ENCODE measurements at regions not wholly inside any gene's neighbourhood (a gene's known extent, or its start where the extent isn't known, plus 50 kb on each side); places are given as distances from the start of the nearest gene placed in this dataset.

GRCh38 chr2:76569819-76570218, 859.1 kb upstream of the GCFC2 start:
- no peak overlapping the region for H3K4me3 ChIP-seq
- no peaks in the 10 kb centered on the region for H3K36me3 ChIP-seq (ENCODE audit: insufficient read depth in 1 of 2, low read depth in 1 of 2)
- no peak overlapping the region for H3K27ac ChIP-seq
- H3K27me3 ChIP-seq (ENCODE audit: insufficient read depth in 3 of 3, low read length in 2 of 3) = no peaks in the 10 kb centered on the region
- 32 to 46% (median 41%) methylated on average over 6 of the region's 6 CpGs for WGBS, 3 donors
- H3K9me3 ChIP-seq = no peaks in the 10 kb centered on the region
- ATAC-seq (no peak), DNase-seq (no peak)
- TF ChIP-seq CTCF (IDR thresholded peaks at IDR 0.05) = no peak
- H3K4me1 ChIP-seq = no peaks in the 10 kb centered on the region
- intact Hi-C loops (cut with DNase I) = no loop called here

DNA sequence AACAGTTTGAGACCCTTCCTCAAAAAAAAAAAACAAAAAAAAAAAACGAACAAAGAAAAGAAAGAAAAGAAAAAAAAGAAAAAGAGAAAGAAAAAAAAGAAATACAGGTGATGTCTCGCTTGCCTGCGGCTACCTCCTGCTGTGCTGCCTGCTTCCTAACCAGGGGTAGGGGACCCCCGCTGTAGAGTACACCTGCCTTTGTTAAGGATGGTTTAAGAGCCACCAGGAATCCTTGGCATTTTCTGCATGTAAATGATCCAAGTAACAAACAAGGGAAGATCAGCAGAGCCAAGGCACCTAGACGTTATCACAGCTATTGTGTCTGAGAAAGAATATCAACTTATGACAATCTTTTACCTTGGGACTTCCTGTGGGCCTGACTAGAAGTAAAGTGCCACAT, 856.8 kb upstream of the GCFC2 start:
- H3K27ac ChIP-seq = no peak overlapping the region

GRCh38 chr2:76564734-76565133, 854.0 kb upstream of the GCFC2 start:
- Histone ChIP-seq H3K4me1 (no peaks in the 10 kb centered on the region), H3K27me3 (ENCODE audit: insufficient read depth in 3 of 3, low read length in 2 of 3) (no peaks in the 10 kb centered on the region), H3K36me3 (ENCODE audit: insufficient read depth in 1 of 2, low read depth in 1 of 2) (no peaks in the 10 kb centered on the region), H3K9me3 (no peaks in the 10 kb centered on the region), H3K4me3 (no peak overlapping the region), H3K27ac (no peak overlapping the region)
- ATAC-seq (no peak), DNase-seq (no peak)
- no peak for TF ChIP-seq CTCF (IDR thresholded peaks at IDR 0.05)
- whole genome bisulfite sequencing, 3 donors = 82 to 91% (median 87%) methylated on average over 2 of the region's 2 CpGs
- intact Hi-C loops (cut with DNase I) = no loop called here

More for the DNA sequence above, 856.8 kb upstream of the GCFC2 start:
- no peak overlapping the region for H3K4me3 ChIP-seq
- no peaks in the 10 kb centered on the region for H3K9me3 ChIP-seq
- intact Hi-C loops (cut with DNase I) = no loop called here
- TF ChIP-seq CTCF (IDR thresholded peaks at IDR 0.05) = no peak
- WGBS, 3 donors = 72 to 80% (median 76%) methylated on average over 5 of the region's 5 CpGs
- H3K4me1 ChIP-seq = no peaks in the 10 kb centered on the region
- ATAC-seq (no peak), DNase-seq (no peak)
- H3K36me3 ChIP-seq (ENCODE audit: insufficient read depth in 1 of 2, low read depth in 1 of 2) = no peaks in the 10 kb centered on the region
- H3K27me3 ChIP-seq (ENCODE audit: insufficient read depth in 3 of 3, low read length in 2 of 3) = no peaks in the 10 kb centered on the region

- Histone ChIP-seq H3K36me3 (ENCODE audit: insufficient read depth in 1 of 2, low read depth in 1 of 2) (no peaks in the 10 kb centered on the region), H3K9me3 (no peaks in the 10 kb centered on the region), H3K4me1 (no peaks in the 10 kb centered on the region), H3K4me3 (no peak overlapping the region), H3K27me3 (ENCODE audit: insufficient read depth in 3 of 3, low read length in 2 of 3) (no peaks in the 10 kb centered on the region), H3K27ac (no peak overlapping the region)
- TF ChIP-seq CTCF (IDR thresholded peaks at IDR 0.05) = no peak
- ATAC-seq (no peak), DNase-seq (no peak)
- intact Hi-C loops (cut with DNase I) = no loop called here
- WGBS, 3 donors = 47 to 63% (median 56%) methylated on average over 9 of the region's 9 CpGs
These were observed 853.0 kb upstream of the GCFC2 start for GRCh38 chr2:76563730-76564129.

DNA sequence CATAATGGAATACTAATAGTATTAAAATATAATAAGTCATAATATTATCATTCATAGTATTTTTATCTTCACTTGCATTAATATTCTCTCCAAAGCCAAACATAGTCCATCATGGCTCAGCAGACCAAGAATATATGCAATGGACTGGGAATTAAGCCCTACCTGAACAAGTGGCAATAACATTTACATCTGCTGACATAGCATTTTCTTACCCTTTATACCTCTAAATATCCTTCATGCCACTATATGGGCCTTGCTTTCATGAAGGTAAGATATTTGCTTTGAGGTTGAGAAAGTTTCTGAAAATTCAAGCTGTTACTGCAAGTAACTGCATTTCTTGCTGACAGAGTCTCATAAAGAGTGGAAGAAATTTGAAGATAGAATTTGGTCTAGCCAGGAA, 847.4 kb upstream of the GCFC2 start:
- Histone ChIP-seq H3K4me1 (no peaks in the 10 kb centered on the region), H3K27ac (no peak overlapping the region), H3K27me3 (ENCODE audit: insufficient read depth in 3 of 3, low read length in 2 of 3) (no peaks in the 10 kb centered on the region), H3K36me3 (ENCODE audit: insufficient read depth in 1 of 2, low read depth in 1 of 2) (no peaks in the 10 kb centered on the region), H3K4me3 (no peak overlapping the region), H3K9me3 (no peaks in the 10 kb centered on the region)
- ATAC-seq (no peak), DNase-seq (no peak)
- intact Hi-C loops (cut with DNase I) = no loop called here
- TF ChIP-seq CTCF (IDR thresholded peaks at IDR 0.05) = no peak
